ENCODE measurements at regions not wholly inside any gene's neighbourhood (a gene's known extent, or its start where the extent isn't known, plus 50 kb on each side); places are given as distances from the start of the nearest gene placed in this dataset.

DNA sequence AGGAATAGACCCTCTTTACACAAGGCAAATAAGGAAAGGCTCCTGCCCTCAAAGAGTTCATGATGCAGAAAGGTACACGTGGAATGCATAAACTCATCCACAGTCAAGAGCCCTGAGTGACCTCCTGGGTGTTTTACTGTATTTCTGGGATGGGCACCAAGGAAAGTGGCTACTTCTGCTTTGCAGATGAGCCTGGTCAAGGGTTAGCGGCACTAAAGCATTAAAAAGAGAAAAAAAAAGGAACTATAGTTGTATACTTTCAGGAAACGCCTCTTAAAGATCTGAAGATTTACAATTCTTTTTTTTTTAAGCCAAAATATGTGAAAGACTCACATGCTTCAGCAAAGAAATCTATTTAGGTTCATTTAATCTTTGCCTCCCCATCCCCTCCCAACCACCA, 366.2 kb upstream of the PDE4D start:
- TF ChIP-seq, protein P1, sequence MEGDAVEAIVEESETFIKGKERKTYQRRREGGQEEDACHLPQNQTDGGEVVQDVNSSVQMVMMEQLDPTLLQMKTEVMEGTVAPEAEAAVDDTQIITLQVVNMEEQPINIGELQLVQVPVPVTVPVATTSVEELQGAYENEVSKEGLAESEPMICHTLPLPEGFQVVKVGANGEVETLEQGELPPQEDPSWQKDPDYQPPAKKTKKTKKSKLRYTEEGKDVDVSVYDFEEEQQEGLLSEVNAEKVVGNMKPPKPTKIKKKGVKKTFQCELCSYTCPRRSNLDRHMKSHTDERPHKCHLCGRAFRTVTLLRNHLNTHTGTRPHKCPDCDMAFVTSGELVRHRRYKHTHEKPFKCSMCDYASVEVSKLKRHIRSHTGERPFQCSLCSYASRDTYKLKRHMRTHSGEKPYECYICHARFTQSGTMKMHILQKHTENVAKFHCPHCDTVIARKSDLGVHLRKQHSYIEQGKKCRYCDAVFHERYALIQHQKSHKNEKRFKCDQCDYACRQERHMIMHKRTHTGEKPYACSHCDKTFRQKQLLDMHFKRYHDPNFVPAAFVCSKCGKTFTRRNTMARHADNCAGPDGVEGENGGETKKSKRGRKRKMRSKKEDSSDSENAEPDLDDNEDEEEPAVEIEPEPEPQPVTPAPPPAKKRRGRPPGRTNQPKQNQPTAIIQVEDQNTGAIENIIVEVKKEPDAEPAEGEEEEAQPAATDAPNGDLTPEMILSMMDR (IDR thresholded peaks at IDR 0.05) = no peak
- TF ChIP-seq POLR2AphosphoS5 (IDR thresholded peaks at IDR 0.05) (no peak), POLR2A (IDR thresholded peaks at IDR 0.05) (no peak)

Measured in suprapubic skin (tissue), 4 donors.